ENCODE measurements at regions not wholly inside any gene's neighbourhood (a gene's known extent, or its start where the extent isn't known, plus 50 kb on each side); places are given as distances from the start of the nearest gene placed in this dataset.

DNA sequence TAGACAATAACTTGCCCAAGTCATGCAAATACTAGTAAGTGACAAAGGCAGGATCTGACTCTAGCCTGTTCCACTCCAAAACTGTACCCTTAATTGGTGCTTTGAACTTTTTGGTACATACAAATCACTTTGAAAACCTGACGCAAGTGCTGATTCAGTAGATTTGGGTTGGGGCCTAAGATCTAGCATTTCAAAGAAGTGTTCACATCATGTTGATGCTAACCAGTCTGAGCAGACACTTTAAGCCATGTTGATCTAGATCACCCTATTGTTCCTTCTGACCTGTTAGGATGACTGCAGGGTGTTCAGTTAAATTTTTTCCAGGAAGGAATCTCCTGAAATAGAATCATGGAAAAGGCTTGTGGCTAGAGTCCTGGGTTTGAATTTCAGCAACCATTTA lies 57.7 kb upstream of the CPEB4 start:
- in situ Hi-C loops (cut with MboI; ENCODE audit: low sequenced_read_pairs) (no loop called here), intact Hi-C loops (cut with micrococcal nuclease) (no loop called here), dilution Hi-C loops (cut with HindIII; ENCODE audit: low sequenced_read_pairs, unreplicated experiment) (no loop called here)
- Histone ChIP-seq H3K4ac (ENCODE audit: low read depth, low read length) (no peak overlapping the region), H3K79me1 (ENCODE audit: low read depth in 1 of 2, low read length in 2 of 2) (no peaks in the 10 kb centered on the region), H4K20me1 (ENCODE audit: insufficient read depth, low read length) (no peaks in the 10 kb centered on the region), H4K8ac (ENCODE audit: low read depth in 2 of 2, low read length in 2 of 2) (no peak overlapping the region), H3K18ac (ENCODE audit: low read depth, low read length) (no peak overlapping the region), H2BK5ac (ENCODE audit: low read depth, low read length, poor library complexity, severe bottlenecking) (no peak overlapping the region), H2BK20ac (ENCODE audit: low read depth, low read length) (no peak overlapping the region), H3K9me1 (ENCODE audit: insufficient read depth, low read length) (no peaks in the 10 kb centered on the region), H3K9ac (ENCODE audit: low read depth, low read length) (no peak overlapping the region), H3K36me3 (ENCODE audit: control insufficient read depth, insufficient read depth, low read length) (no peaks in the 10 kb centered on the region), H3K27me3 (ENCODE audit: control insufficient read depth, insufficient read depth, low read length) (peaks cover 4% of the 10 kb centered on the region; the same call in 1 of the 2 replicates), H3K14ac (replicated peaks; ENCODE audit: low read depth, low read length) (no peak overlapping the region), H3K4me3 (ENCODE audit: insufficient read depth, low read depth, low read length) (no peak overlapping the region), H2BK120ac (ENCODE audit: low read depth, low read length) (no peak overlapping the region), H3K27ac (ENCODE audit: insufficient read depth, low read length) (no peak overlapping the region), H2AFZ (replicated peaks; ENCODE audit: low read length, poor library complexity) (no peak overlapping the region), H3K56ac (ENCODE audit: extremely low read depth, insufficient read depth, low read length) (no peak overlapping the region), H2AK9ac (replicated peaks; ENCODE audit: low read depth, low read length, poor library complexity) (no peak overlapping the region), H3K4me2 (ENCODE audit: low read depth, low read length) (no peak overlapping the region), H3K4me1 (ENCODE audit: control insufficient read depth, insufficient read depth, low read length) (peaks cover 5% of the 10 kb centered on the region; the same call in 1 of the 2 replicates), H3K9me3 (ENCODE audit: control insufficient read depth, insufficient read depth, low read length) (0 out of 2 replicates have a peak, but pooled peaks cover 2% of the 10 kb centered on the region), H3K23ac (ENCODE audit: low read depth, low read length) (no peak overlapping the region), H4K91ac (ENCODE audit: insufficient read depth, low read depth, low read length) (no peak overlapping the region), H2BK15ac (ENCODE audit: low read depth, low read length) (no peak overlapping the region), H2AK5ac (ENCODE audit: low read depth, low read length) (no peak overlapping the region), H4K5ac (ENCODE audit: low read depth, low read length) (no peak overlapping the region)
- no CpG with 5 or more reads among the region's 1 CpG for WGBS, 2 experiments (ENCODE audit: extremely low coverage in 2 of 2, insufficient read length in 1 of 2)
- no peak for ATAC-seq (ENCODE audit: low read depth)
- TF ChIP-seq MXI1 (IDR thresholded peaks at IDR 0.05; ENCODE audit: borderline replicate concordance, low read depth, low read length): no peak
- no peak for TF ChIP-seq CEBPB (IDR thresholded peaks at IDR 0.05; ENCODE audit: low read depth, low read length)
- TF ChIP-seq MAFK (IDR thresholded peaks at IDR 0.05; ENCODE audit: low read depth, low read length): no peak
- TF ChIP-seq POLR2A (IDR thresholded peaks at IDR 0.05; ENCODE audit: low read depth, low read length): no peak
- TF ChIP-seq NFE2L2 (IDR thresholded peaks at IDR 0.05; ENCODE audit: low read depth, low read length): no peak
- no peak for DNase-seq
- POLR2A ChIA-PET (ENCODE audit: unreplicated experiment): no interaction called here
- no TSS peak for BruUV-seq (replicated peaks)
- CTCF ChIA-PET: interaction anchor here (1.1 kb wide), 1 partner anchor 16 kb away, joined by 5 read pairs; no protein-coding TSS in a partner anchor
